ENCODE measurements at regions not wholly inside any gene's neighbourhood (a gene's known extent, or its start where the extent isn't known, plus 50 kb on each side); places are given as distances from the start of the nearest gene placed in this dataset.

DNA sequence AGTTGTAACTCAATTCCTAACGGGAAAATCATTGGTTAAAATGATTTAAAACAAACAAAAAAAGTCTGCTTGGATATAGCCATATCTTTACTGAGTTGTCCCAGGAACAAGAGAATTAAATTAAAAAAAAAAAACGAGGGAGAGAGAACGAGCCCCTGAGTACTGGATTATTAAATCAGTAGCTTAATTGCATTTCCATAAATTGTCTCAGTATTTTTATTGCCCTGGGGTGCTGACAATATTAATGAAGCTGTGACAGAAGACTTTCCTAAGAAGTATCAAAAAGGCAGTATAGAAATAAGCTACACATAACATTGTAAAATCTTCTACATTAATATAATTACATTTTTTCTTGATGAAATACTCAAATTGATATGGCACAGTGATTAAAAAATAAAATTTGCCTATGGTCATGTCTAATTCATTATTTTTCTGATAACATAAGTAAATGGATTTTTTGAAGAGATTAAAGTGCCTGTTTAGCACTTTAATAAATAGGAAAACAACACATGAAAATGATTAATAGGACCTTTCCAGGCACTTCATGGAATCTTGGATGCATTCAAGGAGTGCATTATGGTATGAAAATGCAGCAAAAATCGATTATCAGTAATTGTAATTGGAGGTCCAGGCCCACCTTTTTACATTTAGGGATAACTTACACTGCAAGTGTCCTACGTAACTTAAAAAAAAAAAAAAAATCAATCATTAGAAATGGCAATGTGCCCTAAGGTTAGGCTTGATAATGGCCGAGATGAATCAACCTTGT is 2233.4 kb downstream of the ARAP2 start:
- DNase-seq (ENCODE audit: low spot score), result no peak
- intact Hi-C loops (cut with DNase I), result no loop called here

GRCh38 chr4:34035225-34035624 is 2209.1 kb downstream of the ARAP2 start:
- DNase-seq (ENCODE audit: low spot score), result no peak
- intact Hi-C loops (cut with DNase I), result no loop called here

GRCh38 chr4:34037280-34037679 is 2207.0 kb downstream of the ARAP2 start:
- intact Hi-C loops (cut with DNase I), result no loop called here
- DNase-seq (ENCODE audit: low spot score), result no peak

DNA sequence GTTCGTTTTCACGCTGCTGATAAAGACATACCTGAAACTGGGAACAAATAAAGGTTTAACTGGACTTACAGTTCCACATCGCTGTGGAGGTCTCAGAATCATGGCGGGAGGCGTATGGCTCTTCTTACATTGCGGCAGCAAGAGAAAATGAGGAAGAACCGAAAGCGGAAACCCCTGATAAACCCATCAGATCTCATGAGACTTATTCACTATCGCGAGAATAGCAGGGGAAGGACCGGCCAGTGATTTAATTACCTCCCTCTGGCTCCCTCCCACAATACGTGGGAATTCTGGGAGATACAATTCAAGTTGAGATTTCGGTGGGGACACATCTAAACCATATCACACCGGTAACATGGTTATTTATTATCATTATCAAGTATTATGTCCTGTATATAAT is 2204.5 kb downstream of the ARAP2 start:
- intact Hi-C loops (cut with DNase I), result no loop called here
- DNase-seq (ENCODE audit: low spot score), result no peak

GRCh38 chr4:34043131-34043530 is 2201.2 kb downstream of the ARAP2 start:
- intact Hi-C loops (cut with DNase I), result no loop called here
- no peak for DNase-seq (ENCODE audit: low spot score)

- intact Hi-C loops (cut with DNase I), result no loop called here
- DNase-seq (ENCODE audit: low spot score), result no peak
These were observed 2197.7 kb downstream of the ARAP2 start for GRCh38 chr4:34046580-34046979.

GRCh38 chr4:34047363-34047762 is 2197.0 kb downstream of the ARAP2 start:
- no peak for DNase-seq (ENCODE audit: low spot score)
- intact Hi-C loops (cut with DNase I), result no loop called here

GRCh38 chr4:34066126-34066525 is 2178.2 kb downstream of the ARAP2 start:
- intact Hi-C loops (cut with DNase I), result no loop called here
- DNase-seq (ENCODE audit: low spot score), result no peak

- DNase-seq (ENCODE audit: low spot score), result no peak
- intact Hi-C loops (cut with DNase I), result no loop called here
These were observed 2152.9 kb downstream of the ARAP2 start for GRCh38 chr4:34091451-34091850.

- DNase-seq (ENCODE audit: low spot score), result no peak
- intact Hi-C loops (cut with DNase I), result no loop called here
These were observed 2150.2 kb downstream of the ARAP2 start for GRCh38 chr4:34094114-34094513.

DNA sequence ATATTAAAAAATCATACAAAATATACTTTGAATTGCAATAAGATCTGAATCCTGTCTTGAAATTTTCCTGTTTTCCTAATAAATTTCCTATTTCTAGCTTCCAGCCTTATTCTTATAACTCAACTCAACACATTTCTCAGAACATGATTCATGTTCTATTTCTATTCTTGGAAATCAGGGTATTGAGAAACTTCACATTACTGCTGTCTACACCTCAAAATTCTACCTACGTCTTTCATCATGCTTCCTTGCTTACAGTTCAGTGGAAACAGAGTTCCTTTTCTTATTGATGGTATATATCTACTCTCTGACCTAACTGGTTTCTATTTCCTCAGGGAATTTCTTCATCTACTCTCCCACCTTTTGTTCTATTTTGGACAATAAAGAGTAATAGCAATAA is 2139.0 kb downstream of the ARAP2 start:
- intact Hi-C loops (cut with DNase I), result no loop called here

DNA sequence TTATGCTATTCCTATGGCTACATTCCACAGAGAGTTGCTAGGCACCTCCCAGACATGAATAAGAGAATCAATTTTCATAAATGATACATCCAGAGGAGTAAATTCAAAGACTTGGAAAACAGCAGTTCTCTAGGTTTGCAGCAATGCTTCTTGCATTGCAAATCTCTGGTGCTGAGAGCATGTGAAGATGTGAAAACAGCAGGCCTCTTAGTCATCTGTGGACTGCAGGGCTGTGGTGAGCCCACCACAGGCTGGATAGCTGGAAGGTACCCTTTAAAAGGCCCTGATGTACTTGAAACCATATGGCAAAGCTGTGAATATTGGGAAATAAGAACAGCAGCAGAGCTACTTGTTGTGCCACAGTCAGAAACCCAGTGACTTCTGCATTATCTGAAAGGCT is 2135.9 kb downstream of the ARAP2 start:
- no peak for DNase-seq (ENCODE audit: low spot score)
- intact Hi-C loops (cut with DNase I), result no loop called here

More for the DNA sequence above, 2139.0 kb downstream of the ARAP2 start:
- DNase-seq (ENCODE audit: low spot score), result no peak

GRCh38 chr4:34112573-34112972 is 2131.7 kb downstream of the ARAP2 start:
- intact Hi-C loops (cut with DNase I), result no loop called here
- DNase-seq (ENCODE audit: low spot score), result no peak

GRCh38 chr4:34138385-34138784 is 2105.9 kb downstream of the ARAP2 start:
- no peak for DNase-seq (ENCODE audit: low spot score)
- intact Hi-C loops (cut with DNase I), result no loop called here

DNA sequence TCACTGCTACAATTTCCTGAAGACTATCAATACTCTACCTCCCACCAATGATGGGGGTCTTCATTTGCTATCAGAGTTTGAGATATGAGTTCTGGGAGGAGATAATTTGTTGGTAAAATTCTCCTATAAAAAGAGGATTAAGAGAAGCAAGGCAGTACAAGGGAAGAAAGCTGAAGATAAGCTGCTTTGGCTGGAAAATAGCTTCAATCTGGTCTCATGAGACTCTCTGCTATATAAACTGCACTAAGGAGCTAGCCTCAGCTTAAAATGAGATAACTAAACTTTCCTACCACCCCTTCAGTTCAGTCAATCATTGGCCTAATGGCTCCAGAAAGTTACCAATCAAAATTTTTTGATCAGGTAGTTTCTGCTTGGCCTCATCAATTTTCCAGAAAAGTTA is 2105.0 kb downstream of the ARAP2 start:
- intact Hi-C loops (cut with DNase I), result no loop called here
- no peak for DNase-seq (ENCODE audit: low spot score)

DNA sequence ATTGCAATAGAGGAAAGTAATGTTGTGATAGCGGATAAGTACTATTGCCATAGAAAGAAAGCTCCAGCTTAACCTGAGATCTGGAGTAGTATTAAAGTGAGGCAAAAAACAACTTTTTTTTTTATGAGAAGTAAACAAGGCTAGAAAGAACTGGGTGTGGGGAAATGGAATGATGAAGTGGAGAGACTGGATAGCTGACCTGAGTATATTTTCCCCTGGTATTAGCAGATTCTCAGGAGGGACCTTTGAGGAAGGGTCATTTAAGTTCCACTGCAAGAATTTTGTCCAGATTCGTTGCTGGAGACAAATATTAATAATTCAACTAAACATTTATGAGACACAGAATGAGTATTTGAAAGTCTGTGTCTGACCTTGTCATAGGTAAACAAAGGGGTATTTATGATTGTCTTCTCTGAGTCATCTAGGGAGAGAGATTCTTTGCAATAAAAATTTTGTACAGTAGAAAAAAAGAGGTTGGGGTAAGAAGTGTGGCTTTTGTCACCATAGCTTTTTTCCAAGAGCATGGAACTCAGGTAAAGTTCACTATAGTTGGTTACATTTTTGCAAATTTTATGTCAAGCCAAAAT is 2095.9 kb downstream of the ARAP2 start:
- intact Hi-C loops (cut with DNase I), result no loop called here
- DNase-seq (ENCODE audit: low spot score), result no peak

GRCh38 chr4:34157547-34157946 is 2086.8 kb downstream of the ARAP2 start:
- DNase-seq (ENCODE audit: low spot score), result no peak
- intact Hi-C loops (cut with DNase I), result no loop called here

DNA sequence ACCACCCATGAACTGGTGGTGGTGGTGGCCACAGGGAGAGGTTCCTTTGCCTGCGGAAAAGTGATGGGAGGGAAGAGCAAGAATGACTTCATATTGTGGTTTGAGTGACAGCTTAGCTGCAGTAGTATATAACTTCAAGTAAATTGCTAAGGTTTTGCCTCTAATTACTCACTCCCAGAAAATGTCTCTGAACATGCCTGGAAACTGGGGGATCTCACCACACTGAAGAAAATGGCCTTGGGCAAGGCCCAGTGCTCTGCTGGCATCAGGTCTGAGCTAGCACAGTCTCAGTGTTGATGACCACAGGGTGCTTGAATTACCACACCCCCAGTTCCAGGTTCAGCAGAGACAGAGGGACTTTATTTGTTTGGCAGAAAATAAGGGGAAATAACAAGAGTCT is 2085.4 kb downstream of the ARAP2 start:
- intact Hi-C loops (cut with DNase I), result no loop called here
- DNase-seq (ENCODE audit: low spot score), result no peak

DNA sequence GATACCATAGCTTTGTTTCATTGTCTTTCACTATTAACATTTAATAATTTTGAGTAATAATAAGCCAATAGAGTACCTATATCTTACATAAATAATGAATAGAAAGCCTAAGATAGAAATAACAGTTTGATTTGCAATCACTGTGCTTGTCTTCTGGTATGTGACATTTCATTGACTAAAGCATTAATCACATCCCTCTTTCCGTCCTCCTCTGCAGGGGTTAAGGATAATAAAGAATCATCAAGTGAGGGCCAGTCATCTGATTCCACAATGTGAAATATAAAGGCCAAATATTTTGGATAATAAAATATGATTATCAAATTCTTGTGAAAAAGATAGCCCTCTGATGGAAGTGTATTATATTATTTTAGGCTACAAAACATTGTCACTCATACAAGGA is 2073.4 kb downstream of the ARAP2 start:
- DNase-seq (ENCODE audit: low spot score), result no peak

GRCh38 chr4:34176609-34177008 is 2067.7 kb downstream of the ARAP2 start:
- intact Hi-C loops (cut with DNase I), result no loop called here
- no peak for DNase-seq (ENCODE audit: low spot score)

More for the DNA sequence above, 2073.4 kb downstream of the ARAP2 start:
- intact Hi-C loops (cut with DNase I), result no loop called here

DNA sequence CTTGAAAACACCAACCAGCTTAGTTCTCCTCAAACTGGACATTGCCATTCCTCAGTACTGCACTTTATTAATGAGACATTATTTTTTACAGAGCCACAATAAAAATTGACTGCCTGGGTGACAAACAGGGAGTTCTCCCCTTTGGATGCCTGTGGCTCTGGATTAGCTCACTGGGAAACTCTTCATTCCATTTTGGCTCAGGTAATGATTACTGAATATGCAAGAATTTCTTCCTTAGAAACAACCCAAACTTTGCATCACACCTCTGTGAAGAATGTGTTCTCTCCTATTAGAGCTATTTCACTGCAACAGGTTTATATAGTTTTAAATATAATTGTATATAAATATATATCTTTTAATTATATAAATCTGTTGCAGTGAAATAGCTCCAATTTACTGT is 2065.8 kb downstream of the ARAP2 start:
- intact Hi-C loops (cut with DNase I), result no loop called here
- no peak for DNase-seq (ENCODE audit: low spot score)

All from cardiac septum (tissue), 1 donor.